ENCODE measurements at regions not wholly inside any gene's neighbourhood (a gene's known extent, or its start where the extent isn't known, plus 50 kb on each side); places are given as distances from the start of the nearest gene placed in this dataset.
"Not testable (repeated sequence)": the region's sequence is repeated elsewhere in the genome, so short reads cannot be mapped to it uniquely, and the experiment has no call there.

DNA sequence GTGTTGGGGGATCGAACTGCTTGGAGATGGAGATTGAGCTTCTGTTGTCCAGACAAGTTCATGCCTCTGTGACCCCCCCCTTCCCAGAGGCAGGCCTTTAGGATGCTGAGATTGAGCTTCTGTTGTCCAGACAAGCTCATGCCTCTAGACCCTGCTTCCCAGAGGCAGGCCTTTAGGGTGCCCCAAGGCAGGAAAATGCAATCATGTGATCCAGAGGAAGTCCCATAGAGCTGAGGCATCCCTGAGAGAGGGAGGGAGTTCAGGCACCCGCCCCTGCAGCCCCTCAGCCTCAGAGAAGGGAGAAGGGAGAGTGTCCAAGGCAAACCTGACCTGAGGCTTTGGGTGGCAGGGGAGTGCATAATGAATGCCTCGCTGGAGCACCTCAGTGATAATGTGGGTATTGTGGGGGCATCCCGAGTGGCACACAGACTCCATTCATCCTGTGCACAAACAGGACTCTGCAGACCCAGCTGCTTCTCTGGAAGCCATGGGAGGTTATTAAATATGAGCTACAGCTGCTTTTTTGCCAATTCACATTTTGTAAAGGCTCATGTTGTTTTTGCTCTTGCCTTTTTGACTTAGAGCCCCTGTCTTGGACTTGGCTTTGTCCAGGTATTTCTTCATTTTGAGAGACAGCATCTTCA, 182.4 kb upstream of the IRF2BP2 start:
- intact Hi-C loops (cut with DNase I; ENCODE audit: low total_unique reads); H3K36me3 ChIP-seq; H3K4me3 ChIP-seq; H3K27ac ChIP-seq; H3K4me1 ChIP-seq; H3K27me3 ChIP-seq; DNase-seq; H3K9me3 ChIP-seq: not testable (repeated sequence)

DNA sequence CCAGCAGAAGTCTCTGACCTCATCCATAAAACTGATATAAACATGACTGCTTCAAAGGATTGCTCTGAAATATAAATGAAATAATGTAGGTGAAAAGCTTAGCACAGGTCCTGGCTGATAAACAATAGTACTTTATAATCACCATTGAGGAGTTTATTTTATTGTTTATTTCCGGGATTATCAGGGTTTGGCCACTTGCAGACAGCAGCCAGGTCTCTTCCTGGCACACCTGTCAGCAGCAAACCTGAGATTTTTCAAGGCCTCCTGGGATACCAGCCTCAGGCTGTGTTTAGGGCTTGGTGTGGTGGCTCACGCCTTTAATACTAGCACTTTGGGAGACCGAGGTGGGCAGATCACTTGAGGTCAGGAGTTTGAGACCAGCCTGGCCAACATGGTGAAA, 181.6 kb upstream of the IRF2BP2 start:
- H3K4me1 ChIP-seq; DNase-seq; intact Hi-C loops (cut with DNase I; ENCODE audit: low total_unique reads); H3K27ac ChIP-seq; H3K9me3 ChIP-seq; H3K36me3 ChIP-seq; H3K27me3 ChIP-seq; H3K4me3 ChIP-seq: not testable (repeated sequence)

GRCh38 chr1:234790333-234790732, 180.4 kb upstream of the IRF2BP2 start:
- H3K27me3 ChIP-seq; H3K36me3 ChIP-seq; intact Hi-C loops (cut with DNase I; ENCODE audit: low total_unique reads); H3K27ac ChIP-seq; DNase-seq; H3K9me3 ChIP-seq; H3K4me3 ChIP-seq; H3K4me1 ChIP-seq: not testable (repeated sequence)

DNA sequence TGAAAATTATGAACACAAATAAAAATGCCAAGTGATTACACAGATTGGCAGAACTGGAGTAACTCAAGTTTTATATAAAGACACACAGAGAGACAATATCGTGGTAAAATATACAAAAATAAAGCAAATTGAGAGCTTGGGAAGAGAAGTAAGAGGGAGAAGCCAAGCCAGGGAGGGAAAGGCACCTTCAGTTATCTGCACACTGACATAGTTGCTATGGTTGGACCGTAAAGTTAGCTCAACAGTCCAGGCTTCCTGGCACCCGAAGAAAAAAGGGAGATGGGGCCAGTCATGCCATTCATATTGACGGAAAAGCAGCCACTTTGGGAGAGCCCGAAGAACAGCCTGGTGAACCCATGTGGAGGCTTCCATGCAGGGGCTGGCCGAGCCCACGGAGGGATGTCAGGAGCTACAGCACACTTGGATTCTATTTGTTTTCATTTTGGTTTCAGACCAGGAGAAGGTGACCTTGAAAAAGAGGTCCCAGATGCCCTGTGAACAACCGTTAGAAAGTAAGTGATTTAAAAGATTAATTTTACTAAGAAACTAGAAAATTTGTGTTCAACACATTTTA, 177.1 kb upstream of the IRF2BP2 start:
- H3K4me1 ChIP-seq; DNase-seq; H3K36me3 ChIP-seq; H3K4me3 ChIP-seq; H3K9me3 ChIP-seq; intact Hi-C loops (cut with DNase I; ENCODE audit: low total_unique reads); H3K27me3 ChIP-seq; H3K27ac ChIP-seq: not testable (repeated sequence)

- H3K27me3 ChIP-seq; DNase-seq; H3K9me3 ChIP-seq; H3K4me1 ChIP-seq; H3K36me3 ChIP-seq; intact Hi-C loops (cut with DNase I; ENCODE audit: low total_unique reads); H3K27ac ChIP-seq; H3K4me3 ChIP-seq: not testable (repeated sequence)
Observed at GRCh38 chr1:234785922-234786321, 175.9 kb upstream of the IRF2BP2 start.

DNA sequence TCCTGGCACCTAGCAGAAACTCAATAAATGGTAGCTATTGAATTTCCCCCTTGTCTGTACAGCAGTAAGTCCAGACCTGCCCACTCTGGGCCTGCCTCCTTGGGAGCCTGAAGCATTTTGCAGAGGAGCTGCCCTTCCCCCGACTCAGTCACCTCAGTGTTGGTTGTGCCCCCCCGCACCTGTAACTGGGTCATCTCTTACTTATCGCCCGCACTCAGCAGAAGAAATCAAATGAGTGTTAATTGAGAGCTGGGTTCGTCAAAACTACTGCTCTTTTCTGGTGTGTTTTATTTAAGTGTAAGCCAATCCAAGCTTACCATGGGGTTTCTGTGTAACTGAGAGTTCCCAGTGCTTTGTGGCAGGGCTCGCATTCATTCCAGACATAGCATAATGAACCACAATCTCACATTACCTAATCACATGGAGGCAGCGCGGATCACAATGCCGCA, 175.5 kb upstream of the IRF2BP2 start:
- intact Hi-C loops (cut with DNase I; ENCODE audit: low total_unique reads); H3K4me1 ChIP-seq; H3K4me3 ChIP-seq; H3K27ac ChIP-seq; H3K36me3 ChIP-seq; H3K9me3 ChIP-seq; H3K27me3 ChIP-seq; DNase-seq: not testable (repeated sequence)

GRCh38 chr1:234784108-234784507, 174.1 kb upstream of the IRF2BP2 start:
- H3K27ac ChIP-seq; DNase-seq; H3K36me3 ChIP-seq; H3K4me3 ChIP-seq; H3K4me1 ChIP-seq; H3K27me3 ChIP-seq; H3K9me3 ChIP-seq; intact Hi-C loops (cut with DNase I; ENCODE audit: low total_unique reads): not testable (repeated sequence)

GRCh38 chr1:234782791-234783190, 172.8 kb upstream of the IRF2BP2 start:
- no peak overlapping the region for H3K4me3 ChIP-seq
- H3K9me3 ChIP-seq = no peaks in the 10 kb centered on the region
- intact Hi-C loops (cut with DNase I; ENCODE audit: low total_unique reads) = no loop called here
- H3K36me3 ChIP-seq = no peaks in the 10 kb centered on the region
- no peak for DNase-seq
- H3K4me1 ChIP-seq = no peaks in the 10 kb centered on the region
- H3K27me3 ChIP-seq = no peaks in the 10 kb centered on the region
- no peak overlapping the region for H3K27ac ChIP-seq
- TF ChIP-seq, protein P1, sequence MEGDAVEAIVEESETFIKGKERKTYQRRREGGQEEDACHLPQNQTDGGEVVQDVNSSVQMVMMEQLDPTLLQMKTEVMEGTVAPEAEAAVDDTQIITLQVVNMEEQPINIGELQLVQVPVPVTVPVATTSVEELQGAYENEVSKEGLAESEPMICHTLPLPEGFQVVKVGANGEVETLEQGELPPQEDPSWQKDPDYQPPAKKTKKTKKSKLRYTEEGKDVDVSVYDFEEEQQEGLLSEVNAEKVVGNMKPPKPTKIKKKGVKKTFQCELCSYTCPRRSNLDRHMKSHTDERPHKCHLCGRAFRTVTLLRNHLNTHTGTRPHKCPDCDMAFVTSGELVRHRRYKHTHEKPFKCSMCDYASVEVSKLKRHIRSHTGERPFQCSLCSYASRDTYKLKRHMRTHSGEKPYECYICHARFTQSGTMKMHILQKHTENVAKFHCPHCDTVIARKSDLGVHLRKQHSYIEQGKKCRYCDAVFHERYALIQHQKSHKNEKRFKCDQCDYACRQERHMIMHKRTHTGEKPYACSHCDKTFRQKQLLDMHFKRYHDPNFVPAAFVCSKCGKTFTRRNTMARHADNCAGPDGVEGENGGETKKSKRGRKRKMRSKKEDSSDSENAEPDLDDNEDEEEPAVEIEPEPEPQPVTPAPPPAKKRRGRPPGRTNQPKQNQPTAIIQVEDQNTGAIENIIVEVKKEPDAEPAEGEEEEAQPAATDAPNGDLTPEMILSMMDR (IDR thresholded peaks at IDR 0.05) = no peak
- no peak for TF ChIP-seq POLR2A (IDR thresholded peaks at IDR 0.05)

DNA sequence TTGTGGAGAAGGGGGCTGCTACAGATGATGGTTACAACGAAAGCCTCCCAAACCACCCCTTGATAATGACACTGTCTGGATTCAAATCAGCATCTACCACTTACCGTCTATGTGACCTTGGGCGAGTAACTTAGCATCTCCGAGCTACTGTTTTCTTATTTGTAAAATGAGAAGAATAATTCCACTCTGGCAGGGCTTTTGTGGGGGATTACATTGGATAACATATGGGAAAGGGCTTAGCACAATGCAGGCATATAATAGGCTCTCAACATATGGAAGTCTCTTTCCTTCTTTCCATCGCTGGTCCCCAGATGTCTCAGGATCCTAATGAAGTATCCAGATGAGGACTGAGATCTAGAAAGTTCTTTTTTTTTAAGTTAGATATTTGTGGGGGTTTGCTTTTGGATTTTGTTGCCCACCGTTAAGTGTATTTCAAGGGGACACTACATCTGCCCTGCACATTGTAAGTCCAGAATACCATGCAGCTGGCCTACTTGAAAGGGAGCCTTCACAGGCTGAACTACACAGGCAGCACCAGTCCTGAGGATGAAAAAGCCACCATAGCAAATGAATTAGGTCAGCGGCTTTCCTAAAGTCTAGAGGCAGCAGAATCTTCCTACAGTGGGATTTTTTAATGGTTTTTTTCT, 172.2 kb upstream of the IRF2BP2 start:
- no peak overlapping the region for H3K4me3 ChIP-seq
- no peaks in the 10 kb centered on the region for H3K4me1 ChIP-seq
- no peak for DNase-seq
- no peaks in the 10 kb centered on the region for H3K36me3 ChIP-seq
- no peak overlapping the region for H3K27ac ChIP-seq
- no peak for TF ChIP-seq POLR2A (IDR thresholded peaks at IDR 0.05)
- TF ChIP-seq, protein P1 (IDR thresholded peaks at IDR 0.05) = no peak
- no peaks in the 10 kb centered on the region for H3K27me3 ChIP-seq
- H3K9me3 ChIP-seq = no peaks in the 10 kb centered on the region
- intact Hi-C loops (cut with DNase I; ENCODE audit: low total_unique reads) = no loop called here

All from uterus (tissue), 3 donors.